Panc1 (cell line): ENCODE measurements at regions not wholly inside any gene's neighbourhood (a gene's known extent, or its start where the extent isn't known, plus 50 kb on each side); places are given as distances from the start of the nearest gene placed in this dataset.

Source experiments
- ATAC-seq: fragments of 200-7000 bp; cut with Tn5 transposase; 2 replicates; pipeline ENCODE4 v1.9.1; 2020; ENCODE audit warnings: mild to moderate bottlenecking, moderate library complexity
- BruUV-seq: library from RNA; stranded (reverse); fragments of 400-500 nt; replicated peaks from 2 replicates; lab custom pipeline; 2021; lab: Mats Ljungman, UMichigan
- CTCF ChIA-PET: fragments of 300-600 bp; sonication (Branson Sonifier 250); formaldehyde crosslinking; loops from one replicate; lab custom pipeline; 2022; ENCODE audit warnings: antibody characterized with exemption; lab: Charles Lee
- POLR2A ChIA-PET: fragments of 300-600 bp; sonication (Branson Sonifier 250); formaldehyde crosslinking; loops from one replicate; lab custom pipeline; 2022; ENCODE audit warnings: antibody characterized with exemption; lab: Charles Lee
- DNase-seq: peaks from one replicate; pipeline ENCODE4 v3.0.0-alpha.2; 2010; ENCODE audit warnings: low read depth, low spot score
- H3K27ac ChIP-seq: 2 replicates; pipeline ENCODE4 v1.5.1; 2011; ENCODE audit warnings: mild to moderate bottlenecking, low read length, inconsistent platforms
- H3K27me3 ChIP-seq: fragments of 200-500 bp; sonication (Bioruptor generic); 2 replicates; pipeline ENCODE4 v1.6.0; 2014; ENCODE audit warnings: low read length, inconsistent platforms; ENCODE audit not compliant: control insufficient read depth, insufficient read depth
- H3K36me3 ChIP-seq: fragments of 200-500 bp; sonication (Bioruptor generic); 2 replicates; pipeline ENCODE4 v1.5.1; 2014; ENCODE audit warnings: inconsistent platforms, mild to moderate bottlenecking, low read length, moderate library complexity; ENCODE audit not compliant: control insufficient read depth, insufficient read depth
- H3K4me1 ChIP-seq: 2 replicates; pipeline ENCODE4 v1.5.1; 2011; ENCODE audit warnings: inconsistent platforms, mild to moderate bottlenecking, low read length, moderate library complexity; ENCODE audit not compliant: control insufficient read depth, insufficient read depth
- H3K4me3 ChIP-seq, 2 experiments: 2 replicates each; pipeline ENCODE4 v1.5.1; 2011 to 2012; ENCODE audit warnings: low read depth in 2 of 2, low read length in 2 of 2, mild to moderate bottlenecking in 2 of 2, inconsistent platforms in 1 of 2, moderate library complexity in 1 of 2
- H3K9me3 ChIP-seq: fragments of 200-500 bp; sonication (Bioruptor generic); 2 replicates; pipeline ENCODE4 v1.5.1; 2014; ENCODE audit warnings: low read depth, mild to moderate bottlenecking, inconsistent platforms, low read length, moderate library complexity; ENCODE audit not compliant: control insufficient read depth, insufficient read depth
- CTCF ChIP-seq: fragments of 450-650 bp; IDR thresholded peaks from 2 replicates; pipeline ENCODE4 v1.5.1; 2017; ENCODE audit warnings: mild to moderate bottlenecking
- POLR2AphosphoS5 ChIP-seq: IDR thresholded peaks from 2 replicates; pipeline ENCODE4 v1.6.1; 2012; ENCODE audit warnings: mild to moderate bottlenecking, low read depth, low read length, moderate library complexity
- SIN3A ChIP-seq: IDR thresholded peaks from 2 replicates; pipeline ENCODE4 v1.6.1; 2012; ENCODE audit warnings: low read depth, mild to moderate bottlenecking, low read length, moderate library complexity, borderline replicate concordance; ENCODE audit not compliant: insufficient read depth
- TCF7L2 ChIP-seq: IDR thresholded peaks from 2 replicates; pipeline ENCODE4 v1.6.1; 2011; ENCODE audit warnings: mild to moderate bottlenecking, low read depth, low read length, inconsistent platforms
- in situ Hi-C: cut with HindIII; loops from 2 replicates; pipeline ENCODE4 v1.10.0; 2016; ENCODE audit warnings: low sequenced_read_pairs, low pct_unique_long_range_greater_than_20kb
- intact Hi-C: fragments of 100-400 bp; cut with micrococcal nuclease; formaldehyde crosslinking; loops from one replicate; pipeline ENCODE4 v1.10.0; 2022; ENCODE audit not compliant: unreplicated experiment
- TF ChIP-seq, protein P1 (sequence below), 2 experiments: IDR thresholded peaks; 2 replicates each; pipeline ENCODE4 v1.6.1; 2011 to 2012; ENCODE audit warnings: low read depth in 2 of 2, control low read depth in 1 of 2, low read length in 1 of 2, mild to moderate bottlenecking in 1 of 2, moderate library complexity in 1 of 2; ENCODE audit not compliant: insufficient read depth in 1 of 2

DNA sequence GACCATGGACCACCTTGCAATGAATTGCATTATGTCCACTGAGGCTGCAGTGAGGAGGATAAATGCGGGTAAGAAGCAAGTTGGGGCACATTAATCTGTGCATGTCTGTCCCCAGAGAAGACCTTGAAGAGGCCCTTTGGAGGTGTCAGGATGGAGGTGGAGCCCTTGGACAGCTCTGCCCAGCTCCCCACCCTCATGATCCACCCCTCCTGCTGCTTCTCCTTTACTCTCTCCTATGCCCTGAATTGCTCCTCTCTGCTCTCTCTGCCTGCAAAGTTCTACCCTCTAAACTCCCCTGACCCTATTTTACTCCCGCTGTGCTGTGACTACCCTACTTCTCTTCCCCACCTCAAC, 292.4 kb upstream of the USP24 start:
- TF ChIP-seq TCF7L2 = no peak
- TF ChIP-seq, protein P1, sequence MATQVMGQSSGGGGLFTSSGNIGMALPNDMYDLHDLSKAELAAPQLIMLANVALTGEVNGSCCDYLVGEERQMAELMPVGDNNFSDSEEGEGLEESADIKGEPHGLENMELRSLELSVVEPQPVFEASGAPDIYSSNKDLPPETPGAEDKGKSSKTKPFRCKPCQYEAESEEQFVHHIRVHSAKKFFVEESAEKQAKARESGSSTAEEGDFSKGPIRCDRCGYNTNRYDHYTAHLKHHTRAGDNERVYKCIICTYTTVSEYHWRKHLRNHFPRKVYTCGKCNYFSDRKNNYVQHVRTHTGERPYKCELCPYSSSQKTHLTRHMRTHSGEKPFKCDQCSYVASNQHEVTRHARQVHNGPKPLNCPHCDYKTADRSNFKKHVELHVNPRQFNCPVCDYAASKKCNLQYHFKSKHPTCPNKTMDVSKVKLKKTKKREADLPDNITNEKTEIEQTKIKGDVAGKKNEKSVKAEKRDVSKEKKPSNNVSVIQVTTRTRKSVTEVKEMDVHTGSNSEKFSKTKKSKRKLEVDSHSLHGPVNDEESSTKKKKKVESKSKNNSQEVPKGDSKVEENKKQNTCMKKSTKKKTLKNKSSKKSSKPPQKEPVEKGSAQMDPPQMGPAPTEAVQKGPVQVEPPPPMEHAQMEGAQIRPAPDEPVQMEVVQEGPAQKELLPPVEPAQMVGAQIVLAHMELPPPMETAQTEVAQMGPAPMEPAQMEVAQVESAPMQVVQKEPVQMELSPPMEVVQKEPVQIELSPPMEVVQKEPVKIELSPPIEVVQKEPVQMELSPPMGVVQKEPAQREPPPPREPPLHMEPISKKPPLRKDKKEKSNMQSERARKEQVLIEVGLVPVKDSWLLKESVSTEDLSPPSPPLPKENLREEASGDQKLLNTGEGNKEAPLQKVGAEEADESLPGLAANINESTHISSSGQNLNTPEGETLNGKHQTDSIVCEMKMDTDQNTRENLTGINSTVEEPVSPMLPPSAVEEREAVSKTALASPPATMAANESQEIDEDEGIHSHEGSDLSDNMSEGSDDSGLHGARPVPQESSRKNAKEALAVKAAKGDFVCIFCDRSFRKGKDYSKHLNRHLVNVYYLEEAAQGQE (IDR thresholded peaks at IDR 0.05; ENCODE audit: insufficient read depth in 1 of 2, low read depth in 2 of 2, low read length in 1 of 2) = no peak
- TF ChIP-seq POLR2AphosphoS5 = no peak
- no peak for TF ChIP-seq SIN3A
- no peak for TF ChIP-seq CTCF
- in situ Hi-C loops (no loop called here), intact Hi-C loops (no loop called here)
- Histone ChIP-seq H3K36me3 (no peaks in the 10 kb centered on the region), H3K27me3 (no peaks in the 10 kb centered on the region), H3K4me3 (0 out of 4 replicates have a peak overlapping the region, but pooled peaks of 1 of the 2 experiments have one; percentile 10), H3K4me1 (peaks cover 45% of the 10 kb centered on the region), H3K27ac (peak overlapping the region; percentile 85), H3K9me3 (no peaks in the 10 kb centered on the region)
- BruUV-seq = no TSS peak
- peak; percentile 49 for ATAC-seq
- ChIA-PET POLR2A (interaction anchor here (0.6 kb wide), 1 partner anchor 1310 kb away, joined by 8 read pairs; no protein-coding TSS in a partner anchor), CTCF (no interaction called here)
- DNase-seq = no peak

DNA sequence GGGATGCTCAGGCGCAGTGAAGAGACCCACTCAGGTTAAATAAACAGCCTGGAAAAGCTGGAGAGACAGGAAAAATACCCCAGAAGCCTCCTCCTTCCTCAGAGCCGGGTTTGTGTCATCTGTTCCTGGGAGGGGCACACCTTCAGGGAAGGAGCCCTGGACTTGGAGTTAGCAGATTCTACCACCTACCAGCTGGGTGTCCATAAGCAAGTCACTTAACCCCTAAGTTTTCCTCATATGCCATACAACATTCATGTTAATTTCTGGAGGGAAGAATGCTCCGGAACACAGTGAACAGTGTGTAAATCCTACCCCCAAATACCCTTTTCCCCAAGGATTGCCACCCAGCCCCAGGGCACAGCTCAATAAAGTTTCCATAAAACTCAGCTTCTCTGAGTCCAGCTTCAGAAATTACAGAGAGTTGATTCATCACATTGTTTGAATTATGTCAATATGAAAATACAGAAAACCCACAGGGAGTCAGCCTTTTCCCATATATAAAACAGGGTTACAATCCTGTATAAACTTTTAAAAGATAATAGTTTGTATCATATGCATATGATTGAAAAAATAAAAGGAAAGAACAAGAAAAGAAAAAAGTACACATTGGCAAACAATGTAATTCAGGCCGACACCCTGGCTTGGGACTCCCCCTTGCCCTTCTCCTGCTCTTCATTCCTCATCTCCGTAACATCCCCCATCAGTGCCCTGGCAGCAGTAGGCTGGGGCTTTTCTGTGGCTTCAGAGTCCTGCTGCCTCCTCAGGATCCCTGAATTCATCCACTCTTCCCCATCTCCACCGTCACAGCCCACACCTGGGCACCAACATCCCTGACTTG, 291.8 kb upstream of the USP24 start:
- ATAC-seq (peak; percentile 81), DNase-seq (peak; percentile 24)
- Histone ChIP-seq H3K9me3 (no peaks in the 10 kb centered on the region), H3K4me1 (peaks cover 45% of the 10 kb centered on the region), H3K4me3 (0 out of 4 replicates have a peak overlapping the region, but pooled peaks of 1 of the 2 experiments have one; percentile 10), H3K36me3 (no peaks in the 10 kb centered on the region), H3K27me3 (no peaks in the 10 kb centered on the region), H3K27ac (peak overlapping the region; percentile 85)
- ChIA-PET CTCF (interaction anchor here (1.0 kb wide), 1 partner anchor 1077 kb away, joined by 4 read pairs; no protein-coding TSS in a partner anchor), POLR2A (interaction anchor here (0.6 kb wide), 1 partner anchor 1311 kb away, joined by 8 read pairs; no protein-coding TSS in a partner anchor)
- in situ Hi-C loops (no loop called here), intact Hi-C loops (no loop called here)
- TF ChIP-seq CTCF (no peak), TCF7L2 (peak; percentile 70; the same call in 1 of the 2 replicates)
- no TSS peak for BruUV-seq
